ENCODE measurements at regions not wholly inside any gene's neighbourhood (a gene's known extent, or its start where the extent isn't known, plus 50 kb on each side); places are given as distances from the start of the nearest gene placed in this dataset.

DNA sequence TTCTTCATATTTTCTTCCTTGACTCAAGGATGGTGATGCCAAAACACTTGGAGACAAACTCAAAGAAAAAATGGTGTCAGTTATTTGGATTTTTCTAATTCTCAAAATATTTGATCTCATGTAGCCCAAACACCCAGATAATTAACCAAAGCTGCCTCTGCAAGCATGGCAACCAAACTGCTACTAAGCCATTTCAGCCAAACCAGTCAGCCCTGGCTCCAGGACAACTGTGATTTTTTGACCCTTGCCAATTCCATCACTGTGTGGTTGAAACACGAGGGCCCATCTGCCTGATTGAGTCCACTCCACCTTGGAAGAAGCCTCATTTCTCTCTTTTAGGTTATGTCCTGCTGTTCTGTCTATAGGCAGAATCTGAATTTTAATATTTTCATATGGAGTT is 277.4 kb downstream of the BLID start:
- H3K36me3 Mint-ChIP-seq: peaks cover 2% of the 10 kb centered on the region
- Histone ChIP-seq H3F3A (ENCODE audit: low read depth) (peaks cover 19% of the 10 kb centered on the region), H3K9ac (no peak overlapping the region), H4K20me1 (ENCODE audit: low read depth) (no peaks in the 10 kb centered on the region), H3K4me3 (no peak overlapping the region), H3K9me3 (ENCODE audit: low read depth) (no peaks in the 10 kb centered on the region), H3K36me3 (no peaks in the 10 kb centered on the region), H3K27ac (no peak overlapping the region), H3K79me2 (ENCODE audit: low read depth) (no peaks in the 10 kb centered on the region), H3K4me2 (no peak overlapping the region), H3K4me1 (peaks cover 28% of the 10 kb centered on the region), H3K27me3 (no peaks in the 10 kb centered on the region), H2AFZ (replicated peaks) (no peak overlapping the region)
- no peak overlapping the region for H3K4me3 Mint-ChIP-seq
- peaks cover 28% of the 10 kb centered on the region for H3K4me1 Mint-ChIP-seq
- H3K27ac Mint-ChIP-seq: no peak overlapping the region
- H3K9me3 Mint-ChIP-seq: peaks cover 31% of the 10 kb centered on the region
- peaks cover 10% of the 10 kb centered on the region for H3K27me3 Mint-ChIP-seq (ENCODE audit: insufficient read depth, low read depth)
- TF ChIP-seq, protein P1, sequence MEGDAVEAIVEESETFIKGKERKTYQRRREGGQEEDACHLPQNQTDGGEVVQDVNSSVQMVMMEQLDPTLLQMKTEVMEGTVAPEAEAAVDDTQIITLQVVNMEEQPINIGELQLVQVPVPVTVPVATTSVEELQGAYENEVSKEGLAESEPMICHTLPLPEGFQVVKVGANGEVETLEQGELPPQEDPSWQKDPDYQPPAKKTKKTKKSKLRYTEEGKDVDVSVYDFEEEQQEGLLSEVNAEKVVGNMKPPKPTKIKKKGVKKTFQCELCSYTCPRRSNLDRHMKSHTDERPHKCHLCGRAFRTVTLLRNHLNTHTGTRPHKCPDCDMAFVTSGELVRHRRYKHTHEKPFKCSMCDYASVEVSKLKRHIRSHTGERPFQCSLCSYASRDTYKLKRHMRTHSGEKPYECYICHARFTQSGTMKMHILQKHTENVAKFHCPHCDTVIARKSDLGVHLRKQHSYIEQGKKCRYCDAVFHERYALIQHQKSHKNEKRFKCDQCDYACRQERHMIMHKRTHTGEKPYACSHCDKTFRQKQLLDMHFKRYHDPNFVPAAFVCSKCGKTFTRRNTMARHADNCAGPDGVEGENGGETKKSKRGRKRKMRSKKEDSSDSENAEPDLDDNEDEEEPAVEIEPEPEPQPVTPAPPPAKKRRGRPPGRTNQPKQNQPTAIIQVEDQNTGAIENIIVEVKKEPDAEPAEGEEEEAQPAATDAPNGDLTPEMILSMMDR (IDR thresholded peaks at IDR 0.05): no peak
- no peak for TF ChIP-seq EZH2 (IDR thresholded peaks at IDR 0.05)
- no peak for TF ChIP-seq EZH2phosphoT487 (IDR thresholded peaks at IDR 0.05)
- DNase-seq (ENCODE audit: low spot score): no peak

DNA sequence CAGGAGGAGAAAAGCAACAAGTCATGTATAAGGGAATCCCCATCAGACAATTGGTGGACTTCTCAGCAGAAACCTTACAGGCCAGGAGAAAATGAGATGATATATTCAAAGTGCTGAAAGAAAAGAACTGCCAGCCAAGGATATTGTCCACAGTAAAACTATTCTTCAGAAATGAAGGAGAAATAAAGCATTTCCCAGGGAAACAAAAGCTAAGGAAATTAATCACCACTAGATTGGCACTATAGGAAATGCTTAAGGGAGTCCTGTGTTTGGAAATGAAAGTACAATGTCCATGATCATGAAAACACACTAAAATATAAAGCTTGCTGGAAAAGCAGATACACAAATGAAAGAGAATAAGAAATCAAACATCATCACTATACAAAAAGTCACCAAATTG is 282.0 kb downstream of the BLID start:
- Histone ChIP-seq H2AFZ (replicated peaks) (no peak overlapping the region), H3K4me3 (no peak overlapping the region), H3F3A (ENCODE audit: low read depth) (no peaks in the 10 kb centered on the region), H3K9me3 (ENCODE audit: low read depth) (no peaks in the 10 kb centered on the region), H4K20me1 (ENCODE audit: low read depth) (no peaks in the 10 kb centered on the region), H3K27me3 (no peaks in the 10 kb centered on the region), H3K79me2 (ENCODE audit: low read depth) (no peaks in the 10 kb centered on the region), H3K4me1 (no peaks in the 10 kb centered on the region), H3K36me3 (no peaks in the 10 kb centered on the region), H3K27ac (no peak overlapping the region), H3K4me2 (no peak overlapping the region), H3K9ac (no peak overlapping the region)
- TF ChIP-seq EZH2phosphoT487 (IDR thresholded peaks at IDR 0.05): no peak
- TF ChIP-seq, protein P1 (IDR thresholded peaks at IDR 0.05): no peak
- TF ChIP-seq EZH2 (IDR thresholded peaks at IDR 0.05): no peak
- no peak overlapping the region for H3K27ac Mint-ChIP-seq
- no peak for DNase-seq (ENCODE audit: low spot score)
- H3K4me1 Mint-ChIP-seq: no peaks in the 10 kb centered on the region
- H3K4me3 Mint-ChIP-seq: no peak overlapping the region
- H3K27me3 Mint-ChIP-seq (ENCODE audit: insufficient read depth, low read depth): peaks cover 5% of the 10 kb centered on the region
- H3K9me3 Mint-ChIP-seq: peaks cover 36% of the 10 kb centered on the region
- no peaks in the 10 kb centered on the region for H3K36me3 Mint-ChIP-seq

DNA sequence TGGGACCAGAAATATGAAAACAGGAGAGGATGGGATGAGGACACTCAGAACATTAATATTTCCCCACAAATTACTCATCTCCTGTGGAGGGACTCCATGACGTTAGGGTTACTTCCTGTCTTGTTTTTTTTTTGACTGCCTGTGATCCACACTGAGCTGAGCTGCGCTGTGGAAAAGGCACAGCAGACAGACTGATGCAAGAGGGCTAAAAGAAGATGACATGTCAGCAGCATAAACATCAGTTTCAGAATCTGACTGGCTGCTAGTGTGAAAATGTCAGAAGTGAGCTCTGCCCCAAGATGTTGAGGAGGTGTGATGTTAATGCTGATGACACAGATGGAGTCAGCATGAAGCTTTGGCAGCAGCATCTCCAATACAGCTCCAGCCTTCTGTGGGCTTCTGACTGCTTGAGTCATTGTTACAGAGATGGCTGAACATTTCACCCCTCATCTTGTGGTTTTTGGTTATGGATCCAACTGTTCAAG is 286.8 kb downstream of the BLID start:
- H3K9ac ChIP-seq: no peak overlapping the region
- H3K27me3 ChIP-seq: no peaks in the 10 kb centered on the region
- Mint-ChIP-seq H3K27ac (no peak overlapping the region), H3K36me3 (no peaks in the 10 kb centered on the region), H3K9me3 (peaks cover 19% of the 10 kb centered on the region), H3K27me3 (ENCODE audit: insufficient read depth, low read depth) (peaks cover 2% of the 10 kb centered on the region), H3K4me1 (no peaks in the 10 kb centered on the region), H3K4me3 (no peak overlapping the region)
- no peak for TF ChIP-seq EZH2phosphoT487 (IDR thresholded peaks at IDR 0.05)
- TF ChIP-seq EZH2 (IDR thresholded peaks at IDR 0.05): no peak
- TF ChIP-seq, protein P1 (IDR thresholded peaks at IDR 0.05): no peak
- H3K4me1 ChIP-seq: no peaks in the 10 kb centered on the region
- no peak overlapping the region for H3K4me2 ChIP-seq
- peak overlapping the region; percentile 1 for H2AFZ ChIP-seq (replicated peaks)
- no peak overlapping the region for H3K4me3 ChIP-seq
- H3K9me3 ChIP-seq (ENCODE audit: low read depth): no peaks in the 10 kb centered on the region
- no peak overlapping the region for H3K27ac ChIP-seq
- H3K79me2 ChIP-seq (ENCODE audit: low read depth): no peaks in the 10 kb centered on the region
- H4K20me1 ChIP-seq (ENCODE audit: low read depth): no peaks in the 10 kb centered on the region
- no peak for DNase-seq (ENCODE audit: low spot score)
- H3K36me3 ChIP-seq: no peaks in the 10 kb centered on the region
- no peaks in the 10 kb centered on the region for H3F3A ChIP-seq (ENCODE audit: low read depth)
